DOHH2 (cell line): ENCODE measurements at regions not wholly inside any gene's neighbourhood (a gene's known extent, or its start where the extent isn't known, plus 50 kb on each side); places are given as distances from the start of the nearest gene placed in this dataset.
"Not testable (repeated sequence)": the region's sequence is repeated elsewhere in the genome, so short reads cannot be mapped to it uniquely, and the experiment has no call there.

ENCODE experiments used
- H3F3A ChIP-seq: fragments of 200-600 bp; sonication (generic), shearing (Covaris generic); 2 replicates; pipeline ENCODE4 v1.6.0; 2016; ENCODE audit warnings: antibody characterized with exemption, mild to moderate bottlenecking; ENCODE audit not compliant: control insufficient read depth, insufficient read depth
- H3K27ac ChIP-seq: fragments of 200-600 bp; sonication (generic); 2 replicates; pipeline ENCODE4 v1.5.1; 2014; ENCODE audit warnings: low read depth, mild to moderate bottlenecking, low read length, moderate library complexity
- H3K27me3 ChIP-seq: fragments of 200-600 bp; sonication (generic); 2 replicates; pipeline ENCODE4 v1.6.1; 2014; ENCODE audit warnings: mild to moderate bottlenecking, low read length, mixed read lengths; ENCODE audit not compliant: control insufficient read depth
- H3K36me3 ChIP-seq: fragments of 200-600 bp; sonication (generic); 2 replicates; pipeline ENCODE4 v1.6.1; 2014; ENCODE audit warnings: mild to moderate bottlenecking, low read length, moderate library complexity, mixed read lengths; ENCODE audit not compliant: control insufficient read depth
- H3K4me1 ChIP-seq: fragments of 200-600 bp; sonication (generic); 2 replicates; pipeline ENCODE4 v1.6.1; 2014; ENCODE audit warnings: mild to moderate bottlenecking, low read length, mixed read lengths; ENCODE audit not compliant: control insufficient read depth
- H3K4me2 ChIP-seq: fragments of 200-600 bp; sonication (generic); 2 replicates; pipeline ENCODE4 v1.6.0; 2014; ENCODE audit warnings: mild to moderate bottlenecking, low read length, moderate library complexity
- H3K4me3 ChIP-seq: fragments of 200-600 bp; sonication (generic); 2 replicates; pipeline ENCODE4 v1.5.1; 2014; ENCODE audit warnings: mild to moderate bottlenecking, low read length, mixed read lengths
- H3K79me2 ChIP-seq: fragments of 200-600 bp; sonication (generic); 2 replicates; pipeline ENCODE4 v1.6.1; 2014; ENCODE audit warnings: mild to moderate bottlenecking, low read length, mixed read lengths; ENCODE audit not compliant: control insufficient read depth
- H3K9me2 ChIP-seq: fragments of 200-600 bp; sonication (generic); replicated peaks from 2 replicates; pipeline ENCODE4 v1.6.1; 2014; ENCODE audit warnings: mild to moderate bottlenecking, low read length, mixed read lengths; ENCODE audit not compliant: control insufficient read depth
- H3K9me3 ChIP-seq: fragments of 200-600 bp; sonication (generic); 2 replicates; pipeline ENCODE4 v1.6.1; 2014; ENCODE audit warnings: antibody characterized with exemption, low read length, mixed read lengths; ENCODE audit not compliant: control insufficient read depth, insufficient read depth
- H4K20me1 ChIP-seq: fragments of 200-600 bp; sonication (generic); 2 replicates; pipeline ENCODE4 v1.6.0; 2014; ENCODE audit warnings: low read depth, mild to moderate bottlenecking, antibody characterized with exemption, low read length, moderate library complexity; ENCODE audit not compliant: control insufficient read depth, insufficient read depth
- EZH2phosphoT487 ChIP-seq: fragments of 200-600 bp; sonication (generic); IDR thresholded peaks from 2 replicates; pipeline ENCODE4 v1.6.1; 2017; ENCODE audit warnings: borderline replicate concordance, mild to moderate bottlenecking, antibody characterized with exemption, low read length, moderate library complexity, mixed read lengths
- TF ChIP-seq, protein P1 (sequence below): fragments of 200-600 bp; sonication (generic); IDR thresholded peaks from one replicate; pipeline ENCODE4 v1.5.1; 2014; ENCODE audit warnings: antibody characterized with exemption, mild to moderate bottlenecking, low read depth, low read length; ENCODE audit not compliant: poor library complexity, severe bottlenecking

DNA sequence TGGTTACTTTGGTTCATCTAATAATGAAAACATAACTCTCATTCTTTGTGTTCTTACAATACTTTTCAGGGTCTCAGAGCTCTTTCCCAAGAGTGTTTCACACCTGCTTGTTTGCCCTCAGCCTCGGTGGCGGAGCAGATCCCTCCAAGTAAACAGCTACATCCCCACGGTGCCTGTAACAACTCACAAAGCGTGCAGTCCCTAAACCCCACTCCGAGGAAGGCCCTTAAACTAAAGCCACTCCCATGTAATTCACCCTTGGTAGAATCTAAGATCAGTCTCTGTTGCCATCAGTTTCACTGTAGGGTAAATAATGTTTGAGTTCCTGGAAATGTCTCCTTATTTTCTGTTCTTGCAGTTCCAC, 101.1 kb downstream of the TFAP2A start:
- Histone ChIP-seq H4K20me1 (no peaks in the 10 kb centered on the region), H3K4me2 (no peak overlapping the region), H3K27me3 (no peaks in the 10 kb centered on the region), H3K9me3 (no peaks in the 10 kb centered on the region), H3K4me3 (no peak overlapping the region), H3K36me3 (no peaks in the 10 kb centered on the region), H3K79me2 (no peaks in the 10 kb centered on the region), H3K4me1 (no peaks in the 10 kb centered on the region), H3F3A (no peaks in the 10 kb centered on the region), H3K27ac (no peak overlapping the region), H3K9me2 (no peaks in the 10 kb centered on the region)
- TF ChIP-seq, protein P1, sequence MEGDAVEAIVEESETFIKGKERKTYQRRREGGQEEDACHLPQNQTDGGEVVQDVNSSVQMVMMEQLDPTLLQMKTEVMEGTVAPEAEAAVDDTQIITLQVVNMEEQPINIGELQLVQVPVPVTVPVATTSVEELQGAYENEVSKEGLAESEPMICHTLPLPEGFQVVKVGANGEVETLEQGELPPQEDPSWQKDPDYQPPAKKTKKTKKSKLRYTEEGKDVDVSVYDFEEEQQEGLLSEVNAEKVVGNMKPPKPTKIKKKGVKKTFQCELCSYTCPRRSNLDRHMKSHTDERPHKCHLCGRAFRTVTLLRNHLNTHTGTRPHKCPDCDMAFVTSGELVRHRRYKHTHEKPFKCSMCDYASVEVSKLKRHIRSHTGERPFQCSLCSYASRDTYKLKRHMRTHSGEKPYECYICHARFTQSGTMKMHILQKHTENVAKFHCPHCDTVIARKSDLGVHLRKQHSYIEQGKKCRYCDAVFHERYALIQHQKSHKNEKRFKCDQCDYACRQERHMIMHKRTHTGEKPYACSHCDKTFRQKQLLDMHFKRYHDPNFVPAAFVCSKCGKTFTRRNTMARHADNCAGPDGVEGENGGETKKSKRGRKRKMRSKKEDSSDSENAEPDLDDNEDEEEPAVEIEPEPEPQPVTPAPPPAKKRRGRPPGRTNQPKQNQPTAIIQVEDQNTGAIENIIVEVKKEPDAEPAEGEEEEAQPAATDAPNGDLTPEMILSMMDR: no peak
- TF ChIP-seq EZH2phosphoT487: no peak

DNA sequence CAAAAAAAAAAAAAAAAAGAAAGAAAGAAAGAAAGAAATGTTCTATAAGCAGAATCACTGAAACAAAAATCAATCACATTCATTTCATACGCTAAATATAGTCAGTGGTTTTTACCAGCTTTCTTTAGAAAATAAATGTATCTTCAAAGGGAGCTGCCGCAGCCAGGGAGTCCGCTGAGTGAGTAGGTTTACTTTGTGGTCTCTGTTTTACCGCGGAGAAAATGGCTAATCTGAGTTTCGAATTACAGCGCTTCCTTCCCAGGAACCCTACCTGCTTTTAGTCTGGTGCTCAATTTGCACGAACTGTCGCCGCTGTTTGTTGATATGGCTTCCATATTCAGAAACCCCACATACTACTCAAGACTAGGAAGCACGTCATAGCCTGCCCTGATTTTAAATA, 102.4 kb downstream of the TFAP2A start:
- Histone ChIP-seq H3K4me2 (no peak overlapping the region), H4K20me1 (no peaks in the 10 kb centered on the region), H3K4me3 (no peak overlapping the region), H3K27ac (no peak overlapping the region), H3K4me1 (no peaks in the 10 kb centered on the region), H3K27me3 (no peaks in the 10 kb centered on the region), H3F3A (no peaks in the 10 kb centered on the region), H3K9me3 (no peaks in the 10 kb centered on the region), H3K9me2 (no peaks in the 10 kb centered on the region), H3K79me2 (no peaks in the 10 kb centered on the region), H3K36me3 (no peaks in the 10 kb centered on the region)
- TF ChIP-seq EZH2phosphoT487: no peak
- TF ChIP-seq, protein P1: no peak

DNA sequence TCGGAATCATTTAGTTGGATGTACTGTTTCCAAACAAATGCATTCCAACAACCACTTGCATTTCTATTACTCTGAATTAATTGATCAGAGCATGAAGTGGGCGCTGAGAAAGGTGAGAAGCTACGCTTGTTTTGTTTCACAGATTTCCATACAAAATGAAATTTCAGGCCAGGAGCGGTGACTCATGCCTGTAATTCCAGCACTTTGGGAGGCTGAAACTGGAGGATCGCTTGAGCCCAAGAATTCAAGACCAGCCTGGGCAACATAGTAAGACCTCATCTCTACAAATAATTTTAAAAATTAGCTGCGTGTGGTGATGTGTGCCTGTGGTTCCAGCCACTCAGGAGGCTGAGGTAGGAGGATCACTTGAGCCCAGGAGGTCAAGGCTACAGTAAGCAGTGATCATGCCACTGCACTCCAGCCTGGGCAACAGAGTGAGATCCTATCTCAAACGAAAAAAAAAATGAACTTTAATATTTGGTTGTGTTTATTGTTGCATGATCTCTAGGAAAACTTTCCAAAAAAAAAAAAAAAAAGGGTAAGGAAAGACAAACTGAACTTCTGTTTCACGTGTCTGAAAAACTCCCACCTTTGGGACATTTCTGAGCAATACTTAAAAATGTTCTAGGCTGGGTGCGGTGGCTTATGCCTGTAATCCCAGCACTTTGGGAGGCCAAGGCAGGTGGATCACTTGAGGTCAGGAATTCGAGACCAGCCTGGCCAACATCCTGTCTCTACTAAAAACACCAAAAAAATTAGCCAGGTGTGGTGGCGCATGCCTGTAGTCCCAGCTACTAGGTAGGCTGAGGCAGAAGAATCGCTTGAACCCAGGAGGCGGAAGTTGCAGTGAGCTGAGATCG, 103.1 kb downstream of the TFAP2A start:
- not testable (repeated sequence) for H3K79me2 ChIP-seq, H4K20me1 ChIP-seq, H3K9me2 ChIP-seq, H3F3A ChIP-seq, H3K9me3 ChIP-seq, H3K27ac ChIP-seq, H3K4me3 ChIP-seq, H3K4me2 ChIP-seq, H3K27me3 ChIP-seq, H3K4me1 ChIP-seq, H3K36me3 ChIP-seq

DNA sequence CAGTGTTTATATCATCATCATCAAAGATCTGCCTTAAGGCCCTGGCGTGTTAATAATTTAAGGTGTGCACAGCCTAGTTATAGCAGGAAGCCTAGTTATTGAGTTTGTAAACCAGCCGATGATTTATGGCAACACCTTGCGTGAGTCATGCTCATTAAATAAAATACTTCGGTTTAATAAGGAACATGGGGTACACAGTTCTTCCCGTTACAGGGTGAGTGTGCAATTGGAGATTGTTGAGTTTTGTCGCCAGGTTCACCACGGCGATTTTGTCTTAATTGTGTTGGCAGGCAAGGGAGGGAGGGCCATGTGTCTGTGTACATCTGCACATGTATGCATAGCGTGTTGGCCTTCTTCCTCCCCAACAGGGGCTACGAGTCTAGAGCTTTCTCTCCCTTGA, 104.0 kb downstream of the TFAP2A start:
- Histone ChIP-seq H3F3A (no peaks in the 10 kb centered on the region), H3K9me2 (no peaks in the 10 kb centered on the region), H3K4me1 (no peaks in the 10 kb centered on the region), H3K4me3 (no peak overlapping the region), H3K79me2 (no peaks in the 10 kb centered on the region), H3K27ac (no peak overlapping the region), H3K4me2 (no peak overlapping the region), H3K36me3 (no peaks in the 10 kb centered on the region), H3K27me3 (no peaks in the 10 kb centered on the region), H3K9me3 (no peaks in the 10 kb centered on the region), H4K20me1 (no peaks in the 10 kb centered on the region)
- TF ChIP-seq, protein P1: no peak
